ENCODE measurements at regions not wholly inside any gene's neighbourhood (a gene's known extent, or its start where the extent isn't known, plus 50 kb on each side); places are given as distances from the start of the nearest gene placed in this dataset.

- Histone ChIP-seq H3K4me3 (no peak overlapping the region), H3K9me3 (no peaks in the 10 kb centered on the region), H3K27me3 (ENCODE audit: low read depth) (no peaks in the 10 kb centered on the region), H3K4me1 (peaks cover 10% of the 10 kb centered on the region), H3K36me3 (replicated peaks) (no peaks in the 10 kb centered on the region)
- DNase-seq (ENCODE audit: low spot score in 2 of 2) = peak; percentile 11 to 56
- in situ Hi-C loops (cut with MboI; ENCODE audit: low sequenced_read_pairs) = no loop called here
Observed at GRCh38 chr18:2059336-2059735, 512.0 kb downstream of the METTL4 start.

GRCh38 chr18:2060086-2060485 is 511.2 kb downstream of the METTL4 start:
- no peak for DNase-seq (ENCODE audit: low spot score in 2 of 2)
- Histone ChIP-seq H3K9me3 (no peaks in the 10 kb centered on the region), H3K27me3 (ENCODE audit: low read depth) (no peaks in the 10 kb centered on the region), H3K4me3 (no peak overlapping the region), H3K36me3 (replicated peaks) (no peaks in the 10 kb centered on the region), H3K4me1 (peaks cover 10% of the 10 kb centered on the region)
- in situ Hi-C loops (cut with MboI; ENCODE audit: low sequenced_read_pairs) = no loop called here

- H3K36me3 ChIP-seq (replicated peaks) = no peaks in the 10 kb centered on the region
- H3K27me3 ChIP-seq (ENCODE audit: low read depth) = no peaks in the 10 kb centered on the region
- H3K9me3 ChIP-seq = no peaks in the 10 kb centered on the region
- DNase-seq (ENCODE audit: low spot score in 2 of 2) = no peak
- no peaks in the 10 kb centered on the region for H3K4me1 ChIP-seq
- in situ Hi-C loops (cut with MboI; ENCODE audit: low sequenced_read_pairs) = no loop called here
- no peak overlapping the region for H3K4me3 ChIP-seq
Observed at GRCh38 chr18:2070631-2071030, 500.7 kb downstream of the METTL4 start.

GRCh38 chr18:2075499-2075898 is 495.8 kb downstream of the METTL4 start:
- Histone ChIP-seq H3K27me3 (ENCODE audit: low read depth) (no peaks in the 10 kb centered on the region), H3K4me3 (no peak overlapping the region), H3K36me3 (replicated peaks) (no peaks in the 10 kb centered on the region), H3K4me1 (no peaks in the 10 kb centered on the region), H3K9me3 (no peaks in the 10 kb centered on the region)
- no peak for DNase-seq (ENCODE audit: low spot score in 2 of 2)
- in situ Hi-C loops (cut with MboI; ENCODE audit: low sequenced_read_pairs) = no loop called here

GRCh38 chr18:2082676-2083075 is 488.6 kb downstream of the METTL4 start:
- no peaks in the 10 kb centered on the region for H3K4me1 ChIP-seq
- H3K27me3 ChIP-seq (ENCODE audit: low read depth) = no peaks in the 10 kb centered on the region
- no peaks in the 10 kb centered on the region for H3K36me3 ChIP-seq (replicated peaks)
- DNase-seq (ENCODE audit: low spot score in 2 of 2) = no peak
- H3K9me3 ChIP-seq = no peaks in the 10 kb centered on the region
- H3K4me3 ChIP-seq = no peak overlapping the region
- in situ Hi-C loops (cut with MboI; ENCODE audit: low sequenced_read_pairs) = no loop called here

- Histone ChIP-seq H3K4me1 (no peaks in the 10 kb centered on the region), H3K9me3 (no peaks in the 10 kb centered on the region), H3K36me3 (replicated peaks) (no peaks in the 10 kb centered on the region), H3K4me3 (no peak overlapping the region), H3K27me3 (ENCODE audit: low read depth) (no peaks in the 10 kb centered on the region)
- peak; percentile 34 to 55 for DNase-seq (ENCODE audit: low spot score in 2 of 2)
- in situ Hi-C loops (cut with MboI; ENCODE audit: low sequenced_read_pairs) = no loop called here
Observed at GRCh38 chr18:2083691-2084090, 487.6 kb downstream of the METTL4 start.

GRCh38 chr18:2086439-2086838 is 484.9 kb downstream of the METTL4 start:
- in situ Hi-C loops (cut with MboI; ENCODE audit: low sequenced_read_pairs) = no loop called here
- H3K9me3 ChIP-seq = no peaks in the 10 kb centered on the region
- no peaks in the 10 kb centered on the region for H3K4me1 ChIP-seq
- H3K4me3 ChIP-seq = no peak overlapping the region
- H3K27me3 ChIP-seq (ENCODE audit: low read depth) = no peaks in the 10 kb centered on the region
- no peak for DNase-seq (ENCODE audit: low spot score in 2 of 2)
- H3K36me3 ChIP-seq (replicated peaks) = no peaks in the 10 kb centered on the region

- Histone ChIP-seq H3K9me3 (no peaks in the 10 kb centered on the region), H3K27me3 (ENCODE audit: low read depth) (no peaks in the 10 kb centered on the region), H3K36me3 (replicated peaks) (no peaks in the 10 kb centered on the region), H3K4me3 (no peak overlapping the region), H3K4me1 (no peaks in the 10 kb centered on the region)
- DNase-seq (ENCODE audit: low spot score in 2 of 2) = no peak
- in situ Hi-C loops (cut with MboI; ENCODE audit: low sequenced_read_pairs) = no loop called here
Observed at GRCh38 chr18:2087877-2088673, 483.2 kb downstream of the METTL4 start.

- DNase-seq (ENCODE audit: low spot score in 2 of 2) = no peak
- H3K9me3 ChIP-seq = no peaks in the 10 kb centered on the region
- no peaks in the 10 kb centered on the region for H3K36me3 ChIP-seq (replicated peaks)
- no peak overlapping the region for H3K4me3 ChIP-seq
- H3K4me1 ChIP-seq = no peaks in the 10 kb centered on the region
- in situ Hi-C loops (cut with MboI; ENCODE audit: low sequenced_read_pairs) = no loop called here
- no peaks in the 10 kb centered on the region for H3K27me3 ChIP-seq (ENCODE audit: low read depth)
Observed at GRCh38 chr18:2089396-2089795, 481.9 kb downstream of the METTL4 start.

- in situ Hi-C loops (cut with MboI; ENCODE audit: low sequenced_read_pairs) = no loop called here
- DNase-seq (ENCODE audit: low spot score in 2 of 2) = no peak
Observed at GRCh38 chr18:2091937-2092336, 479.4 kb downstream of the METTL4 start.

GRCh38 chr18:2096551-2096950 is 474.8 kb downstream of the METTL4 start:
- no peaks in the 10 kb centered on the region for H3K4me1 ChIP-seq
- no peak for DNase-seq (ENCODE audit: low spot score in 2 of 2)
- no peaks in the 10 kb centered on the region for H3K27me3 ChIP-seq (ENCODE audit: low read depth)
- no peak overlapping the region for H3K4me3 ChIP-seq
- H3K36me3 ChIP-seq (replicated peaks) = no peaks in the 10 kb centered on the region
- in situ Hi-C loops (cut with MboI; ENCODE audit: low sequenced_read_pairs) = no loop called here
- no peaks in the 10 kb centered on the region for H3K9me3 ChIP-seq

More at GRCh38 chr18:2091937-2092336, 479.4 kb downstream of the METTL4 start:
- Histone ChIP-seq H3K36me3 (replicated peaks) (no peaks in the 10 kb centered on the region), H3K4me3 (no peak overlapping the region), H3K9me3 (no peaks in the 10 kb centered on the region), H3K4me1 (no peaks in the 10 kb centered on the region), H3K27me3 (ENCODE audit: low read depth) (no peaks in the 10 kb centered on the region)

- H3K4me3 ChIP-seq = no peak overlapping the region
- no peaks in the 10 kb centered on the region for H3K9me3 ChIP-seq
- no peaks in the 10 kb centered on the region for H3K36me3 ChIP-seq (replicated peaks)
- DNase-seq (ENCODE audit: low spot score in 2 of 2) = no peak
- H3K4me1 ChIP-seq = no peaks in the 10 kb centered on the region
- in situ Hi-C loops (cut with MboI; ENCODE audit: low sequenced_read_pairs) = loop anchor here (25.0 kb wide), 1 partner anchor 1238 kb away; no protein-coding TSS in a partner anchor
- no peaks in the 10 kb centered on the region for H3K27me3 ChIP-seq (ENCODE audit: low read depth)
Observed at GRCh38 chr18:2100694-2101213, 470.6 kb downstream of the METTL4 start.

GRCh38 chr18:2102022-2102421 is 469.3 kb downstream of the METTL4 start:
- DNase-seq (ENCODE audit: low spot score in 2 of 2) = no peak
- H3K36me3 ChIP-seq (replicated peaks) = no peaks in the 10 kb centered on the region
- in situ Hi-C loops (cut with MboI; ENCODE audit: low sequenced_read_pairs) = loop anchor here (25.0 kb wide), 1 partner anchor 1240 kb away; no protein-coding TSS in a partner anchor

GRCh38 chr18:2103299-2103698 is 468.0 kb downstream of the METTL4 start:
- H3K4me1 ChIP-seq = no peaks in the 10 kb centered on the region
- in situ Hi-C loops (cut with MboI; ENCODE audit: low sequenced_read_pairs) = loop anchor here (25.0 kb wide), 1 partner anchor 1241 kb away; no protein-coding TSS in a partner anchor
- DNase-seq (ENCODE audit: low spot score in 2 of 2) = no peak

More at GRCh38 chr18:2102022-2102421, 469.3 kb downstream of the METTL4 start:
- Histone ChIP-seq H3K4me3 (no peak overlapping the region), H3K4me1 (no peaks in the 10 kb centered on the region), H3K27me3 (ENCODE audit: low read depth) (no peaks in the 10 kb centered on the region), H3K9me3 (no peaks in the 10 kb centered on the region)

More at GRCh38 chr18:2103299-2103698, 468.0 kb downstream of the METTL4 start:
- Histone ChIP-seq H3K4me3 (no peak overlapping the region), H3K27me3 (ENCODE audit: low read depth) (no peaks in the 10 kb centered on the region), H3K9me3 (no peaks in the 10 kb centered on the region), H3K36me3 (replicated peaks) (no peaks in the 10 kb centered on the region)

All from HAP-1 (cell line).